ENCODE measurements at regions not wholly inside any gene's neighbourhood (a gene's known extent, or its start where the extent isn't known, plus 50 kb on each side); places are given as distances from the start of the nearest gene placed in this dataset.

DNA sequence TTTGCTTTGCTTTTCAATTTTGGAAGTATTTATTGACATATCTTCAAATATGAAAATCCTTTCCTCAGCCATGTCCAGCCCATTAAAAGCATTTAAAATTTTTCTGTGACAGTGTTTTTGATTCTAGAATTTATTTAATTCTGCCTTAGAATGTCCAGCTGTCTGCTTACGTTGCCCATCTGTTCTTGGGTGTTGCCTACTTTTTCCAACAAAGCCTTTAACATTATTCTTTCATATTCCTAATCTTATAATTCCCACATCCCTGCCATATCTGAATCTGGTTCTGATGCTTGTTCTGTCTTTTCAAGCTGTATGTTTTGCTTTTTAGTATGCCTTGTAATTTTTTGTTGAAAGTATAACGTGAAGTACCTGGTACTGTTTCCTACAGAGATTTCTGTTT is 204.7 kb upstream of the VSTM2A start:
- H3K4me3 ChIP-seq (ENCODE audit: low read length): no peak overlapping the region

DNA sequence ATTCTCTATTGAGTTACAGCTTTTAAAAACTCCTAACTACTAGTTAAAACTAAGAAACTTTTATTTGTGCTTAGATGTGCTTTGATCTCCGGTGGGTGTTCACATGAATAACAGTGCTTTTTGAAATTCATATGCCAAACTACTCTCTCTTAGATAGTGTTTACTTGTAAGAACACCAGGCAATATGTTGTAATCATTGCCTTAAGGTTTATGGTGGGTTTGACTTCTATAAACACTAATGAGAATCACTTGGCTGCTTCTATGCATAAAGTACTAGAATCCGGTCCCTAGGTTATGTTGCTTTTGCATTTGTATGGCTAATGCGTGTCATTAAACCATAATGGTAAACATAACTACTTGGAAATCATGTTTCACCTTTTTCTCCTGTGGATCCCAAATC is 203.9 kb upstream of the VSTM2A start:
- no peak overlapping the region for H3K27ac Mint-ChIP-seq
- no peak overlapping the region for H3K9ac ChIP-seq (ENCODE audit: extremely low read depth, low read length, poor library complexity, severe bottlenecking)
- H3K27me3 ChIP-seq (ENCODE audit: control insufficient read depth, insufficient read depth, low read length, poor library complexity, severe bottlenecking): no peaks in the 10 kb centered on the region
- TF ChIP-seq, protein P1, sequence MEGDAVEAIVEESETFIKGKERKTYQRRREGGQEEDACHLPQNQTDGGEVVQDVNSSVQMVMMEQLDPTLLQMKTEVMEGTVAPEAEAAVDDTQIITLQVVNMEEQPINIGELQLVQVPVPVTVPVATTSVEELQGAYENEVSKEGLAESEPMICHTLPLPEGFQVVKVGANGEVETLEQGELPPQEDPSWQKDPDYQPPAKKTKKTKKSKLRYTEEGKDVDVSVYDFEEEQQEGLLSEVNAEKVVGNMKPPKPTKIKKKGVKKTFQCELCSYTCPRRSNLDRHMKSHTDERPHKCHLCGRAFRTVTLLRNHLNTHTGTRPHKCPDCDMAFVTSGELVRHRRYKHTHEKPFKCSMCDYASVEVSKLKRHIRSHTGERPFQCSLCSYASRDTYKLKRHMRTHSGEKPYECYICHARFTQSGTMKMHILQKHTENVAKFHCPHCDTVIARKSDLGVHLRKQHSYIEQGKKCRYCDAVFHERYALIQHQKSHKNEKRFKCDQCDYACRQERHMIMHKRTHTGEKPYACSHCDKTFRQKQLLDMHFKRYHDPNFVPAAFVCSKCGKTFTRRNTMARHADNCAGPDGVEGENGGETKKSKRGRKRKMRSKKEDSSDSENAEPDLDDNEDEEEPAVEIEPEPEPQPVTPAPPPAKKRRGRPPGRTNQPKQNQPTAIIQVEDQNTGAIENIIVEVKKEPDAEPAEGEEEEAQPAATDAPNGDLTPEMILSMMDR (conservative IDR thresholded peaks at IDR 0.05): no peak
- peaks cover 12% of the 10 kb centered on the region for H3K4me1 Mint-ChIP-seq
- no peaks in the 10 kb centered on the region for H3K4me1 ChIP-seq (ENCODE audit: control insufficient read depth, insufficient read depth, low read length)
- H3K36me3 ChIP-seq (ENCODE audit: control insufficient read depth, insufficient read depth, low read length): no peaks in the 10 kb centered on the region
- H3K4me3 ChIP-seq (ENCODE audit: low read length): no peak overlapping the region
- no peaks in the 10 kb centered on the region for H3K9me3 ChIP-seq (ENCODE audit: control insufficient read depth, low read length)
- no peak overlapping the region for H3K4me3 Mint-ChIP-seq
- no peaks in the 10 kb centered on the region for H3K27me3 Mint-ChIP-seq (ENCODE audit: insufficient read depth)
- no peaks in the 10 kb centered on the region for H3K9me3 Mint-ChIP-seq
- no peaks in the 10 kb centered on the region for H3K36me3 Mint-ChIP-seq (ENCODE audit: low read depth)
- H3K27ac ChIP-seq (ENCODE audit: low read depth, low read length): no peak overlapping the region
- DNase-seq: no peak
- 97 to 100% methylated on average over 2 to 3 of the region's 3 CpGs for WGBS, 2 experiments (ENCODE audit: insufficient coverage in 1 of 2, insufficient read length in 1 of 2)

More for the DNA sequence above, 204.7 kb upstream of the VSTM2A start:
- Mint-ChIP-seq H3K36me3 (ENCODE audit: low read depth) (no peaks in the 10 kb centered on the region), H3K4me3 (no peak overlapping the region), H3K27ac (no peak overlapping the region), H3K27me3 (ENCODE audit: insufficient read depth) (no peaks in the 10 kb centered on the region), H3K4me1 (peaks cover 12% of the 10 kb centered on the region), H3K9me3 (no peaks in the 10 kb centered on the region)
- H3K27ac ChIP-seq (ENCODE audit: low read depth, low read length): no peak overlapping the region
- no peaks in the 10 kb centered on the region for H3K27me3 ChIP-seq (ENCODE audit: control insufficient read depth, insufficient read depth, low read length, poor library complexity, severe bottlenecking)
- TF ChIP-seq, protein P1 (conservative IDR thresholded peaks at IDR 0.05): no peak
- DNase-seq: no peak
- no peaks in the 10 kb centered on the region for H3K4me1 ChIP-seq (ENCODE audit: control insufficient read depth, insufficient read depth, low read length)
- H3K9me3 ChIP-seq (ENCODE audit: control insufficient read depth, low read length): no peaks in the 10 kb centered on the region
- 94% methylated on average over 2 of the region's 2 CpGs; no CpG with 5 or more reads in 1 of the 2 experiments for WGBS, 2 experiments (ENCODE audit: insufficient coverage in 1 of 2, insufficient read length in 1 of 2)
- no peaks in the 10 kb centered on the region for H3K36me3 ChIP-seq (ENCODE audit: control insufficient read depth, insufficient read depth, low read length)
- no peak overlapping the region for H3K9ac ChIP-seq (ENCODE audit: extremely low read depth, low read length, poor library complexity, severe bottlenecking)

DNA sequence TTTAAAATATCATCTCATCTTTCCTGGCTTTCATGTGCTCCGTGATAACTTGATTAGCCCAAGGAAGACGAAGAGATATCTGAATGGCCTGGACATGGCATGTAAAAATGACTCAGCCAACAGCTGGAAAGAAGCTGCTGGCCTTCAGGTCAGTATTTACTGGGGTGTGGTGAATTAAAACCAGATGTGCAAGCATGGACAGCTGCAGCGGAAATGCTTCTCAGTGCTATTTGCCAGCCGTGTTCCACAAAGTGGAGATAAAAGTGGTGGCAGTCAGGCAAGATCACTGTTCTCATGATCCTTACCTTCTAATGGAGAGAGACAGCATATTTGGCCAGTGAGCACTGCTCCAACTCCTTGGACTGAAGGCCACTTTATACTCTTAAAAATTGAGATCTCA is 203.1 kb upstream of the VSTM2A start:
- no peak for DNase-seq
- Histone ChIP-seq H3K27ac (ENCODE audit: low read depth, low read length) (no peak overlapping the region), H3K27me3 (ENCODE audit: control insufficient read depth, insufficient read depth, low read length, poor library complexity, severe bottlenecking) (no peaks in the 10 kb centered on the region), H3K9ac (ENCODE audit: extremely low read depth, low read length, poor library complexity, severe bottlenecking) (no peak overlapping the region), H3K4me3 (ENCODE audit: low read length) (no peak overlapping the region), H3K9me3 (ENCODE audit: control insufficient read depth, low read length) (no peaks in the 10 kb centered on the region), H3K36me3 (ENCODE audit: control insufficient read depth, insufficient read depth, low read length) (no peaks in the 10 kb centered on the region), H3K4me1 (ENCODE audit: control insufficient read depth, insufficient read depth, low read length) (no peaks in the 10 kb centered on the region)
- TF ChIP-seq, protein P1 (conservative IDR thresholded peaks at IDR 0.05): no peak
- Mint-ChIP-seq H3K4me1 (peaks cover 12% of the 10 kb centered on the region), H3K27ac (no peak overlapping the region), H3K9me3 (no peaks in the 10 kb centered on the region), H3K4me3 (no peak overlapping the region), H3K36me3 (ENCODE audit: low read depth) (no peaks in the 10 kb centered on the region), H3K27me3 (ENCODE audit: insufficient read depth) (peaks cover 3% of the 10 kb centered on the region)
- 95 to 100% methylated on average over 4 of the region's 4 CpGs for WGBS, 2 experiments (ENCODE audit: insufficient coverage in 1 of 2, insufficient read length in 1 of 2)

All from endodermal cell (in vitro differentiated cells).